ENCODE measurements at regions not wholly inside any gene's neighbourhood (a gene's known extent, or its start where the extent isn't known, plus 50 kb on each side); places are given as distances from the start of the nearest gene placed in this dataset.

GRCh38 chr2:20499387-20499786, 52.5 kb downstream of the RHOB start:
- TF ChIP-seq ZBTB7A (IDR thresholded peaks at IDR 0.05; ENCODE audit: low read depth) (no peak), EGR1 (IDR thresholded peaks at IDR 0.05) (no peak), REST (IDR thresholded peaks at IDR 0.05; ENCODE audit: low read depth) (no peak), FOXM1 (IDR thresholded peaks at IDR 0.05; ENCODE audit: borderline replicate concordance, low read depth) (no peak)
